Panc1 (cell line): ENCODE measurements at regions not wholly inside any gene's neighbourhood (a gene's known extent, or its start where the extent isn't known, plus 50 kb on each side); places are given as distances from the start of the nearest gene placed in this dataset.

Experiments
- CTCF ChIP-seq: fragments of 450-650 bp; IDR thresholded peaks from 2 replicates; pipeline ENCODE4 v1.5.1; 2017; ENCODE audit warnings: mild to moderate bottlenecking
- SIN3A ChIP-seq: IDR thresholded peaks from 2 replicates; pipeline ENCODE4 v1.6.1; 2012; ENCODE audit warnings: low read depth, mild to moderate bottlenecking, low read length, moderate library complexity, borderline replicate concordance; ENCODE audit not compliant: insufficient read depth
- TCF7L2 ChIP-seq: IDR thresholded peaks from 2 replicates; pipeline ENCODE4 v1.6.1; 2011; ENCODE audit warnings: mild to moderate bottlenecking, low read depth, low read length, inconsistent platforms
- TF ChIP-seq, protein P1 (sequence below), 2 experiments: IDR thresholded peaks; 2 replicates each; pipeline ENCODE4 v1.6.1; 2011 to 2012; ENCODE audit warnings: low read depth in 2 of 2, control low read depth in 1 of 2, low read length in 1 of 2, mild to moderate bottlenecking in 1 of 2, moderate library complexity in 1 of 2; ENCODE audit not compliant: insufficient read depth in 1 of 2

- no peak for TF ChIP-seq CTCF
- TF ChIP-seq, protein P1, sequence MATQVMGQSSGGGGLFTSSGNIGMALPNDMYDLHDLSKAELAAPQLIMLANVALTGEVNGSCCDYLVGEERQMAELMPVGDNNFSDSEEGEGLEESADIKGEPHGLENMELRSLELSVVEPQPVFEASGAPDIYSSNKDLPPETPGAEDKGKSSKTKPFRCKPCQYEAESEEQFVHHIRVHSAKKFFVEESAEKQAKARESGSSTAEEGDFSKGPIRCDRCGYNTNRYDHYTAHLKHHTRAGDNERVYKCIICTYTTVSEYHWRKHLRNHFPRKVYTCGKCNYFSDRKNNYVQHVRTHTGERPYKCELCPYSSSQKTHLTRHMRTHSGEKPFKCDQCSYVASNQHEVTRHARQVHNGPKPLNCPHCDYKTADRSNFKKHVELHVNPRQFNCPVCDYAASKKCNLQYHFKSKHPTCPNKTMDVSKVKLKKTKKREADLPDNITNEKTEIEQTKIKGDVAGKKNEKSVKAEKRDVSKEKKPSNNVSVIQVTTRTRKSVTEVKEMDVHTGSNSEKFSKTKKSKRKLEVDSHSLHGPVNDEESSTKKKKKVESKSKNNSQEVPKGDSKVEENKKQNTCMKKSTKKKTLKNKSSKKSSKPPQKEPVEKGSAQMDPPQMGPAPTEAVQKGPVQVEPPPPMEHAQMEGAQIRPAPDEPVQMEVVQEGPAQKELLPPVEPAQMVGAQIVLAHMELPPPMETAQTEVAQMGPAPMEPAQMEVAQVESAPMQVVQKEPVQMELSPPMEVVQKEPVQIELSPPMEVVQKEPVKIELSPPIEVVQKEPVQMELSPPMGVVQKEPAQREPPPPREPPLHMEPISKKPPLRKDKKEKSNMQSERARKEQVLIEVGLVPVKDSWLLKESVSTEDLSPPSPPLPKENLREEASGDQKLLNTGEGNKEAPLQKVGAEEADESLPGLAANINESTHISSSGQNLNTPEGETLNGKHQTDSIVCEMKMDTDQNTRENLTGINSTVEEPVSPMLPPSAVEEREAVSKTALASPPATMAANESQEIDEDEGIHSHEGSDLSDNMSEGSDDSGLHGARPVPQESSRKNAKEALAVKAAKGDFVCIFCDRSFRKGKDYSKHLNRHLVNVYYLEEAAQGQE (IDR thresholded peaks at IDR 0.05; ENCODE audit: insufficient read depth in 1 of 2, low read depth in 2 of 2, low read length in 1 of 2) = no peak
- no peak for TF ChIP-seq TCF7L2
- no peak for TF ChIP-seq SIN3A
Measured at GRCh38 chr7:32323712-32324111, 166.5 kb downstream of the LSM5 start.
